Hepatic stellate cell (primary cell): ENCODE measurements at regions not wholly inside any gene's neighbourhood (a gene's known extent, or its start where the extent isn't known, plus 50 kb on each side); places are given as distances from the start of the nearest gene placed in this dataset.

Source experiments
- DNase-seq: peaks from one replicate; pipeline ENCODE4 v3.0.0; 2011; ENCODE audit warnings: low spot score

GRCh38 chr6:170232186-170233002 is 58.5 kb downstream of the DLL1 start:
- DNase-seq: no peak

GRCh38 chr6:170231293-170232185 is 59.3 kb downstream of the DLL1 start:
- DNase-seq: no peak

GRCh38 chr6:170230520-170231292 is 60.2 kb downstream of the DLL1 start:
- DNase-seq: no peak

GRCh38 chr6:170229851-170230519 is 60.9 kb downstream of the DLL1 start:
- no peak for DNase-seq

- DNase-seq: no peak
Measured at GRCh38 chr6:170229396-170229795, 61.5 kb downstream of the DLL1 start.

- DNase-seq: no peak
Measured at GRCh38 chr6:170228946-170229310, 62.0 kb downstream of the DLL1 start.

GRCh38 chr6:170227996-170228945 is 62.6 kb downstream of the DLL1 start:
- no peak for DNase-seq

GRCh38 chr6:170227521-170227983 is 63.3 kb downstream of the DLL1 start:
- DNase-seq: no peak

- no peak for DNase-seq
Measured at GRCh38 chr6:170226647-170227046, 64.2 kb downstream of the DLL1 start.

GRCh38 chr6:170225852-170226417 is 64.9 kb downstream of the DLL1 start:
- DNase-seq: no peak

- DNase-seq: no peak
Measured at GRCh38 chr6:170224694-170225660, 65.9 kb downstream of the DLL1 start.

GRCh38 chr6:170223718-170224693 is 66.9 kb downstream of the DLL1 start:
- no peak for DNase-seq

GRCh38 chr6:170222498-170223471 is 68.1 kb downstream of the DLL1 start:
- no peak for DNase-seq

- no peak for DNase-seq
Measured at GRCh38 chr6:170221753-170222400, 69.0 kb downstream of the DLL1 start.

GRCh38 chr6:170221052-170221752 is 69.7 kb downstream of the DLL1 start:
- no peak for DNase-seq
